Stimulated activated CD4-positive, alpha-beta T cell treated with anti-CD3 and anti-CD28 coated beads, Interleukin-12 subunit alpha, Interleukin-12 subunit beta, amount 100 ng/mL, for 48 hours (primary cell): ENCODE measurements at regions not wholly inside any gene's neighbourhood (a gene's known extent, or its start where the extent isn't known, plus 50 kb on each side); places are given as distances from the start of the nearest gene placed in this dataset.

Experiments
- DNase-seq, 3 donors: peaks; one replicate each; pipeline ENCODE4 v3.0.0-alpha.2; 2020; ENCODE audit warnings: low read depth in 2 of 3, low spot score in 1 of 3

DNA sequence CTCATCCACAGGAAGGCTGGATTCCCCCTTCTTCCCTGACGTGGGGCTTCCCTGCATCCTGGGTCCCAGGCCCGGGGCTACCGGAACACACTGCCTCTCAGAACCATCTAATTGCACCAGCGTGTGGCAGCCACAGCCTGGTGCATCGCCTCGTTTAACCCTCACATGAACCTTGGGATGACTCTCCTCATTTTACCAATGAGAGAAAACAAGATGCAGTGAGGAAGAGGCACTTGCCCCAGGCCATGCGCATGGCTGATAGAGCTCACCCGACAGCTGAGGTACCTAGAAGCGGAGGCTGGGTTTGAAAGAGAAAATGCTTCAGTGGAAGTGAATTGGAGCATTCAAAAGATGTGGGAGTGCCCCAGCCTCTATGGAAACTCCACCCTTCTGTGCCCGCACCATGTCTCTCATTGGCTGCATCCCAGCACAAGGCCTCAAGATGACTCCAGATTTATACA lies 162.3 kb downstream of the KATNIP start:
- DNase-seq: no peak

DNA sequence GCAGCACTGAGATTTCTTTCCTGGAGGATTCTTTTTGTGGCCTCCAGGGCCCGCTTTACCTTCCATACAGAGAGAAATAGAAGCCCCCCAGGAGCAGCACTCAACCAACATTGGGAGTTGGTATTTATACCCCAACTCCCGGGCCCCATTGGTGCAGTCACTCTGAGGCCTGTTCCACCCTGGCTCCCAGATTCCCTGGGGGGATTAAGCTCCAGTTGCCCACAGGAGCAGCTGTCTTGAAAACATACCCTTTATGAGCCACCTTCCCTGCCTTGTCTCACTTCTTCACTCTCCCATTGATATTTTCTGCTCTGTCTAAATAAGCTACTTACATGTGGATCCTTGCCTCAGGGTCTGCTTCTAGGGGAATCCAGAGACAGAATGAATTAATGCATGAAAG lies 167.8 kb downstream of the KATNIP start:
- DNase-seq: no peak

DNA sequence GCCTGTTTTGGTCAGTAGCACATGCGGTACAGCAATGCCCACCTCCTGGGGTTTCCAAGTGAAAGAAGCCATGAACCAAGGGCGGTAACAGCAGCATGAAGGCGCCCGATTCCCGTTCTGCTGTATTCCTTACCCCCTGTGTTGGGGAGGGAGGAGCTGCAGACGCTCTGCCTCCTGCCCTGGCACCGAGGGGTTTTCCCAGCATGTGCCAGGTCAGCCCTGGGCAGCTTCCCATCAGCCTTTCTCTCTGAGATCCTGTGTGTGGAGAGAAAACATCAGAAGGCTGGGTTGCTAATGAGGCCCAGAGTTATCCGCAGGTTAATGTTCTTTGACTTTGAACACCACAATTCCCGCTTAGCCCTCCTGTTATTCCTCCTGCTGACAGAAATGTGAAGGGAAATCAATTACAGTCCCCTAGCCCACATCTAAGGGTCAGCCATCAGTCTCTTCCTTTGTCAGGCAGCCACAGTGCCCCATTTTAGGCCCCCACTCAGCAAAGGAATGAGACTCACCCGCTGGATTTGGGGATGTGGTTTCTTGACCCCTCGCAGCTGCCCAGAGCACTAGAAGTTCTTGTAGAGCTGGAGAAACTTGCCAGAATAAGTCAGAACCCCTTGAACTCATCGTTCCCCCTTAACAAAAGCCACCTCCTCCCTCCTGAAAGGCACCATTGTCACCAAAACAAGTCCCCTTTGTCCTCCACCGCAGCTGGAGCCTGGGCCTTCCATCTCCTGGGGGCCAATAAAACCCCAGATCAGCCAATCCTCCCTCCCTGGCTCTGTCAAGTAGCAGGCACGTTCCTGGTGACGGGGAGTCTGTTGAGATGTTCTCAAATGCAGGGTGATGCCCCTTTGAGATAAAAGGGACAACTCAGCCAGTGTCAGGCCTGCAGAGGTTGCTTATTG lies 168.5 kb downstream of the KATNIP start:
- no peak for DNase-seq

DNA sequence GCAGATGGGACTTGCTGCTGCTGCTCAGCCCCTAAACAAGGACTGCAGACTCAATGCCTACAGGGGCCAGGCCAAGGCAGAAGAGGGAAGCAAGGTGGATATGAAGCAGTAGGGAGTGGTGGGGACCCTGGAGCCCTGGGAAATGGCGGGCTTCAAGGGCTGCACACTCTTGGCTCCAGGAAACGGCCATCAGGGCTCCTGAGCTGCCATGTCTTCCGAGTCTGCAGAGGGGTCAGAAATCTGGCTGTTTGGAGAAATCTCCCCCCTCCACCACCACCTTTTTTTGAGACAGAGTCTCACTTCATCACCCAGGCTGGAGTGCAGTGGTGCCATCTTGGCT lies 169.1 kb downstream of the KATNIP start:
- DNase-seq: no peak

DNA sequence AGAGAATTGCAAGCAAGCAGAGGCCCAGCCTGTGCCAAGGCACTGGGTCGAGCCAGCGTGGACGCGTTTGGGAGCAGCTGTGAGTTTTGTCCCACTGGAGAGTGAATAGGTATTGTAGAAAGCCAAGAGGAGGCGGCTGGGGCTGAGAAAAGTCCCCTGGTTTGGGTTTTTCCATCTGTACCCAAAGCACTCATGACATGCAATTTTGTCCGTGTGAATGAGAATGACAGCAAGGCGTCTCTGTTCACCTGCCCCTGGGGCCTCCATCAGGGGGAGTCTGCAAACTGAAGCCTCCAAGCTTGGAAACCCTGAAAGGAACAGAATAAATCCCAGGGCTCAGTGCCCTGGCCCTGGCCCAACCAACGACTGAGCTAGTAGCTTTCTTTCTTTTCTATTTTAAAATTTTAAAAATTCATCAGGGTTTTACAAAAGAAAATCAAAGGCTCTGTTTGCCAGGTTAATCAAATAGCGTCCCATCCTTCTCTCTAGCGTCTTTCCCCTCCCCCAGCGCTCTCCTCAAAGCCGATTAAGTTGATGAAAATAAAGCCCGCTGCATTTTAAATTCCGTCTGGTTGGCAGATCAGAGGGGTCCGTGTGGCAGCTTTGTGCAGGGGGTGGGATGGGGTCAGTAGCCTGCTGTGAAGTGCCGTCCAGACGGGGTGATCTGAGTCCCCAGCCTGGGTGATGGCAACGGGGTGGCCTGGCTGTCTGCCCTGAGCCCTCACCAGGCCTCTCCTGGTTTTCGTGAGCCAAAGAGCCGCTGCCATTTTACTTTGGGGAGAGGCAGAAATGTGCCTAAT lies 171.0 kb downstream of the KATNIP start:
- no peak for DNase-seq

DNA sequence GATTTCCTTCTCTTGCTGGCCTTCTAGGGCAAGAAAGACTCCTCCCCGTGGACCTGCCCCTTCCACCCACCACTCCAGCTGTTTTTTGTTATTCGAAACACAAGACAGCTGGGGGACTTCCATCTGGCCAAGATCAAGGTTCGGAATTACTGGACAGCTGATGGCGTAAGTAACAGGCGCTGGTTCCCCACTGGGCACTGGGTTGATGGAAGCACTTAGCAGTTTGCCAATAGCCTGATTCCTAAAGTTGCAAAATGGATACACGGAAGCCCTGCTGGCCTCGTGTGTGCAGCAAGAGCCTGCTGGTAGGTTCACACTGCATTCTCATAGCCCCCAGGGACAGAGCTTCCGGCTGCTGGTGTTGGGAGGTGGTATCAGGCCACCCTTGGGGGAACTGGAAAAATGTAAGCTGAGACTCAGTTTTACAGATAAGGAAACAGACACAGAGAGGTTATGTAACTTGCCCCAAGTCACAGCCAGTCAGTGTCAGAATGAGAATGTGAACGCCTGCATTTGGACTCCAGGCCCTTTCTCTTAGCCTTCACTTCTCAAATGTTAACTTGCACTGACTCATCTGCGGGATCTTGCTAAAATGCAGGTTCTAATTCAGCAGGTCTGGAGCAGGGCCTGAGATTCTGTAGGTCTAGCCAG lies 171.7 kb downstream of the KATNIP start:
- no peak for DNase-seq

DNA sequence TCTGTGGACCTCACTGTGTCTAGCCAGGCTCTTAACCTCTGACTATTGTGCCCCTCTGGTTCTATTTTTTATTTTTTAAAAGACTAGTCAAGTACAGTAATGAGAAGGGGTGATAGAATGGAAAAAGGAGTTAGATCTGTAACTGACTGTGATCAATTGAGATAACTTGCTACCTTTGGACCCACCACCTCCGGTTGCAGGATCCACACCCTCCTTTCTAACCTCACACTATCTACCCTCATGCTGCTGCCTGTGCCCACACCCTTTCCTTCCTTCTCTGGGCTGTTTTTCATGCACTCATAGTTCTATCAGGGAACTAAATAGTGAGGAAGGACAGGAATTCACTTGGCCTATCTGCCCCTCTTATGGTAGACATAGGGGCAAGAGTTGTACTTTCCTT lies 172.3 kb downstream of the KATNIP start:
- DNase-seq: no peak

DNA sequence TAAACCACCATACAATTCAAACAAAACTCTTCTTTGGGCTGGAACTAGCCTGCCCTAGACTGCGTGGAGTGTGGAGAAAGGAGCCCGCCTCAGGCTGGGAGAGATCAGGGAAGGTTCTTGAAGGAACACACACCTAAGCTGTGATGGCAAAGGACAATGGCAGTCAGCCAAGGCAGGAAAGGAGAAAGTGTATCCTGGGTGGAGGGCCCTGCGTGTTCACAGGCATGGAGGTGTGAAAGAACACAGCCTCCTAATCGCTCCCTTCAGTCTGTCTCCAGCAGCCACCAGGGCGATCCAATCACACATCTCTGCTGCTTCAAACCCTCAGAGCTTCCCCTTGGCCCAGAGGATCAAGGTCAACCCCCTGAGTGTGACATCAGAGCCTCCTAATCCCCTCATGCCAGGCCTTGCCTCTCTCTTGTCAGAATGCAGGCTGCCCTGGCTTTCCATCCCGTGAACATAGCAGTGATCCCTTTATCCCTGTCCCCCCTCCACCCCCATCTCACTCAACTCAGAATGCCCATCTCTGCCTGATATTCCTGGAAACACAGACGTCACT lies 173.0 kb downstream of the KATNIP start:
- no peak for DNase-seq

DNA sequence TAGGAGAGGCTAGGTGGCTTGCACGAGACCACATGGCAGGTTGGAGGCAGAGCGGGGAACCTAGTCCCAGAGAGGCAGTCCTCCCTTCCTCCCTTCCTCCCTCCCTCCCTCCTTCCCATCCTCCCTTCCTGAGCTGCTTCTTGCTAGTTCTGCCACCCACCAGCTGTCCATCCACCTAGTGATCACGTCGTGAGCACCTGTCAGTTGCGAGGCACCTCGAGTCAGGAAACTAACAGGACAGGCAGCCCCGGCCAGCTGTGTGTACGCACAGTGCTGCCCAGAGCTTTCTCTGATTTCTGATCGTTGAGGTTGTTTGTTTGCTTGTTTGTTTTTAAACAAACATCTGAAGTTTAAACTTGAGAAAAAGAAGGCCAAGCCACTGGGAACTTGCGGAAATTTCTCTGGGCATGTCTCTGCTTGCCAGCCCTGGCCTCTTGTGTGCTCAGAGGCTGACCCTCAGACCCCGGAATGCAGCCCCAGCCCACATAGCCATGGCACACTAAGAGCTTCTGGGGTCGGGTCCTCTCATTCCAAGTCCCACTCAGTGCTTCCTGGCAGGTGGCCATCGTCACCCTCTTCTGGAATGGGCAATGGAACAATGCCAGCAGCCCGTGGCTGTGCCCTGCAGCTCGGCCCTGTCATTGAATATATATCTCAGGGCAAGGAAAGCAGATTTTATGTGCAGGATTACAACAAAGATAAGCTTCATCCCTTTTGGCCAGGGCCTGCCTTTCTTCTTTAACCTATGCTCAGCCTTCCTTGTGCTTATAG lies 174.0 kb downstream of the KATNIP start:
- no peak for DNase-seq

DNA sequence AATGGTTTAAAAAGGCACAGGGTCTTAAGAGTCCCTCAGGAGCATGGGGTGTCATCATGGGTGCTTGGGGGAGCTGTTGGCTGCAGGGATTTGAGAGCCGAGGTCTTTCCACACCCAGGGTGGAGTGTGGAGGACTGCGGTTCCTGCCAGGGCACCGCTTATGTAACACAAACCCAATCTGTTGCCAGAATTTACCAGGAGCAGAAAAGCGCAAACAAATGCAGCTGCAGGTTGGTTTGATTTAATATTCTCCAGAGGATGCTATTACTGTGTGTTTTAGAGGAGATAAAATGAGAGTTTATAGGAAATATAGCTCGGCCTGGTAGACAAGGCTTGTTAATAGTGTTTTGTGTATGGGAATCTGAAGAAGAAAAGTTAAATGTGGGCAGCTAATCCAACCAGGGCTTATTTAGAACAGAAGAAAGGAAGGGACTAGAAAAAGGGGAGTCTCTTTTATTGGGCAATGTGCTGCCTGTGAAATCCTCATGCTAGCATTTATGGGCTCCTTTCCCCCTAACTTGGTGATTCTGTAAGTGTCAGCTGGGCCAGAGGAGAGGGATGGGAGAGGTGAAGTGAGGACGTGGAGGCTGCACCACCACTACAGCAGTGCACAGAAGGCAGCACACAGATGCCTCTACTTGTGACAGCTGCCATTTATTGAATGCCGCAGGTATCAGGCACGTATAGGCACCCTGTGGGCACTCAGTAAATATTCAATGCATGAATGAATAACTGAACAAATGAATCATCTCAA lies 174.7 kb downstream of the KATNIP start:
- no peak for DNase-seq

DNA sequence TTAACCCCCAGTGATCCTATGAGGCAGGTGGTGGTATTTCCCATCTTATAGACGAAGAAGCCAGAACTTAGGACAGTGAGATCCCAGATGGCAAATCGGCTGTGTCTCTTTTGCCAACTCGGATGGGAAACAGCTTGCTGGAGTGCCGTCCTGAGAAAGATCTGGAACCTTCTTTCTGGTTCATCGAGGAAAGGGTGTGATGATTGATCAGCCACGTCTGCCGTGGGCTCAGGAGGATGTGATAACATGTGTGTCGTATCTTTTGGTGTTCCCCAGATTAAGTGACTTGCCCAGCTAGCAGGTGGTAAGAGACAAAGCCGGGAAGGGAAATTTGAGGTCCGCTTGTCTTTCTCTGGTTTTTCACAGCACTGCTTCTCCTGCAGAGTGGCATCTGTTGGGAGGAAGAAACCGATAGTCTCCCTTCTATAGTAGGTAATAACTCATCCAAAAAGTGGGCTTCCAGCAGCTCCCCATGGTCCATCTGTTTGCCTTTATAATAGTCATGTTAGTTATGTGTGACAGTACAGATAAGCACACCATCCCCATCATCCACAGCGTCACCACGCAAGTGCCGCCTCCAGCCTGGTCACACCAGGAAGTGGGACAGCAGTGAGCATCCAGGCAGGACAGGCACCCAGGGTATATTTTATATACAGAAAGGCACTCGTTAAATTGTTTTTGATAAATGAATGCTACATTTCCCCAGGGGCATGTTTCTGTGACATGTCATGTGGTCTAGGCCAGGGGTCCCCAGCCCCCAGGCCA lies 175.5 kb downstream of the KATNIP start:
- no peak for DNase-seq

DNA sequence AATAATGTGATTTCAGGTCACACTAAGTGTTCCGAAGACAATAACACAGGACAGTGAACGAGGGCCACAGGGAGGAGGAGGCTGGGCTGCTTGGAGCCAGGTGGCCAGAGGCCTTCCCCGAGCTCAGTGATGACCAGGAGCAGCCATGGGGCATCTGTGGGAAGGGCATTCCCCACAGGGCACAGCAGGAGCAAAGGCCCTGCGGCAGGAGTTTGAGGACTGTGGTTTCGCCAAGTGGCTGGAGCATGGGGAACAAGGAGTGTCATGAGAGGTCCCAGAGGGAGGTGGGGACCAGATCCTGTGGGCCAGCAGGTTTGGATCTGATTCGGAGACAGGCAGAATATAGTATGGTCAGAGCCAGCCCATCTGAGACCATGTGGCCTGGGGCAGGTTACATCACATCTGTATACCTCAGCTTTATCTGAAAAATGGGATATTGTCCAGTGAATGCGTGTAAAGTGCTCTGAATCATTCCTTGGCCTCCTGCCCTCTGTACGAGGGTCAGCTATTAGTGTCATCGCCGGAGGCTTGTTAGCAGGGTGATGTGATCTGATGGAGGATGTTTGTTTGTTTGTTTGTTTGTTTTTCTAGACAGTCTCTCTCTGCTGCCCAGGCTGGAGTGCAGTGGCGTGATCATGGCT lies 176.8 kb downstream of the KATNIP start:
- DNase-seq: no peak

DNA sequence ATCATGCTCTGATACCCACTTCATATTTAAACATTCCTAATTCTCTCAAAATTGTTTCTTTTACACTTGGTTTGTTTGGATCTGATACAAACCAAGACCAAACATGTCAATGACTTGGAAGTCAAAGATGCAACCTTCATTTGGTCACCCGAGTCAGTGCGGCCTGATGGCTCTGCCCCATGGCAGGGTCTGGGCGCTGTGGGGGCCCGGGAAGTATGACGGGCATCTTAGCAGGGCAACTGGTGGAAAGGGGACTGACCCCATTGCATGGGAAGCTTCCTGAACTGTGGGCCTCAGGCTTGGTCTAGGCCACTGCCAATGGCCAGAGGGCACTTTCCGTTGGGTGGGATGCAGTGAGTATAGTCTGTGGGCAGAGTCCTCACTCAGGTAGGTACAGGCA lies 178.0 kb downstream of the KATNIP start:
- DNase-seq: no peak

DNA sequence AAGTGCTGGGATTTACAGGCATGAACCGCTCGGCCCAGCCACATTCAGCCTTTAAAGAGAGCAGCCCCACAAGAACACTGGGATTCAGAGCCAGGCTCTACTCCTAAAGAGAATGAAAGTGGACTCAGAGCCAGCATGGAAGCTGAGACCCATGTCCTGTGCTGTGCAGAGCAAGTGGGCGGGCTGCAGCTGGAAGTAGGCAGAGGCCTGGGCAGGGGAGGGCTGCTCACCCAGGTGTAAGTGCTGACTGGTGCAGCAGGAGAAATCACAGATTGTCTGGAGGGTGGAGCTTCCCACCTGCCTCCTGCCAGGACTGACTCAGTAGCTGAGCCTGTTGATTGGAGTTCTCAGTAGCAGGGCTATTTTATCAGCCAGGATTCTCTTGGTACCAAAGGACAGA lies 178.7 kb downstream of the KATNIP start:
- no peak for DNase-seq

DNA sequence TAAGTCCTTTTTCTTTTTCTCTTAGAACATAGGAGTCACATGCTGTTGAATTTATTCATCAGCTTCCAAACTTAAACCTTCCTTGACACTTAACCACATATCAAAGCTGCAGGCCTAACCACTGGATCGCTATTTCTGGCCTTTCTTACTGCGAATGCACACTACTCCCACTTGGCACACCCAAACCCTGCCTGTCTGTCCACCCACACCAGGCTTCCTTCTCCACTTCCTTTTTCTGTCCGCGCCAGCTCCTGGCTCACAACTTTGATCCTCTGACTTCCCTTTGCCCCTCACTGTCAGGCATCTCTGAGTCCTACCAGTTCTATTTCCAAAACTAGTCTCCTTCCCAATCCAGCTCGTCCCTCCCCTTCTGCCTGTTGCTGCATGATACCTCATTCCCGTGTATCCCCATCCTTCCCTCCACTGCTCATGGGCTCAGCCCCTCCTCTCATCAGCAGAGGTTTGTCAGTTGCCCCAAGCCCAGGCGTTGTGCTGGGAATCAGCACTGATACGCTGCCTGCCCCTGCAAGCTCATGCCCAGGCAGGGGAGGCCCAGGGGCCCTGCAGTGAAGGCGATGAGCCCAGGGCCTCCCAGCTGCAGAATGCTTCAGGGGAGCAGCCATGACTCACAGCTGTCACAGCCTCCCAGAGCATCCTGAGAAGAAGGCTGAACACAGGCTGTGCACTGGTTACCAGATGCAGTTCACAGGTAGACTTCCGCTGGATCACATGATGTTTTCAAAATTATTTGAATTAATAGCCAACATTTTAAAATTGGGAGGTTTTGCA lies 179.8 kb downstream of the KATNIP start:
- no peak for DNase-seq

DNA sequence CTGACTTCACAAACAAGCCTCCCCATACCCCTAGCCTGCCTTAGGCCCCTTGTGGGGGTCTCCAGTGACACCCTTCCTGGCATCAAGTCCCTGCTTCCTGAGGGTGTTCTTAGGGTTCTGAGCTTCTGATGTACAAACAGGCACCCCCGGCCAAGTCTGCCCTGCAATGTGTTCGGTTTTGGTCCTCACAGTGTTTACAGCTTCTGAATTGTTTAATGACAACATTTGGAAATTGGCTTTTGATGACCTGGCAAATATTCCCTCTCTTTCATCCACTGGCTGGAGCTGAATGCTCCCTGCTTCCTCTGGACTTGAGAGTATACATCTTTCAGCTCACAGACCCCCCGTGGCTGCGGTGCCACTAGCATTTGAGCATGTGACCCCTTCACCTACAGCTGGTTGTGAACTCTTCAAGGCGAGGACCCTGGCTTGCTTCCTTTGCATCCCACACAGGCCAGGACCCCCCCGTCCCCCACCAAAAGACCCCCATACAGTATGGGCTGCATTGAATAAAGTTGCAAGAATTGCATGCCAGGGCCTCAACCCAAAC lies 180.8 kb downstream of the KATNIP start:
- no peak for DNase-seq

DNA sequence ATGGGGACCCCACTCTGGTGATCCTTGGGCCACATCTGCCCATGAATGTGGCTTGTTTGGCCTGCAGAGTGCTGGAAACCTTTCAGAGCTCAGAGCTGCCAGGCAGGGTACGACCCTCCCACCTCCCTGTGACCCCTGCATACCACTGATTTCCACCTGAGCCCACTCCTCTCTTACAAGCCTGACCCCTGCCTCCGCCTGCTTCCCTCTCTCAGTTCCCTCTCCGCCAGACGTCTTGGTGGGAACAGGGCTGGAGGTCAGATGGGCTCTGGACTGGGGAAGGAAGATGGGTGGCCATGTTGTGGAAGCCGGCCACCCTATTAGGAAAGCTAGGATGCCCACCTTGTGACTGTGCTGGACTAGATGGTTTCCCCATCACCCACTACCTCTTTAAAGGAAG lies 185.1 kb downstream of the KATNIP start:
- DNase-seq: no peak

DNA sequence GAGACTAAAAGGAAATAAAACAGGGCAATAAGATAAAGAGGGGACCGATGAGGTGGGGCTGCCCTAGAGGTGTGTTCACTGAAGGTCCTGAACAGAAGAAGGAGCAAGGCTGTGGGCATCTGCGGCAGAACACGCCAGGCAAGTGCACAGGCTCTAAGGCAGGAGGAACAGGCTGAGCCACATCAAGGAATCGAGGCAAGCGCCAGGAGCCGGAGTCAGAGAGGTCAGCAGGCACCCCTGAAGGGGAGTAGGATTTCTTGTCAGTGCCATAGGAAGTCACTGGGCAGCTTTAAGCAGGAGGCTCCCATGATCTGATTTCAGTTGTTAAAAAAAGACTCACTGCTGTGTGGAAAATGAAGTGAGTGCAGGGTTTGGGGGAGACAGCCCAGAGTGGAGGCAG lies 186.5 kb downstream of the KATNIP start:
- DNase-seq: no peak
